Stimulated activated CD8-positive, alpha-beta memory T cell treated with anti-CD3 and anti-CD28 coated beads, Interleukin-4, amount 100 ng/mL, for 1 hour (primary cell): ENCODE measurements at regions not wholly inside any gene's neighbourhood (a gene's known extent, or its start where the extent isn't known, plus 50 kb on each side); places are given as distances from the start of the nearest gene placed in this dataset.

Experiments used
- DNase-seq, 2 donors: peaks; one replicate each; pipeline ENCODE4 v3.0.0-alpha.2; 2020; ENCODE audit warnings: low read depth in 2 of 2, low spot score in 1 of 2

DNA sequence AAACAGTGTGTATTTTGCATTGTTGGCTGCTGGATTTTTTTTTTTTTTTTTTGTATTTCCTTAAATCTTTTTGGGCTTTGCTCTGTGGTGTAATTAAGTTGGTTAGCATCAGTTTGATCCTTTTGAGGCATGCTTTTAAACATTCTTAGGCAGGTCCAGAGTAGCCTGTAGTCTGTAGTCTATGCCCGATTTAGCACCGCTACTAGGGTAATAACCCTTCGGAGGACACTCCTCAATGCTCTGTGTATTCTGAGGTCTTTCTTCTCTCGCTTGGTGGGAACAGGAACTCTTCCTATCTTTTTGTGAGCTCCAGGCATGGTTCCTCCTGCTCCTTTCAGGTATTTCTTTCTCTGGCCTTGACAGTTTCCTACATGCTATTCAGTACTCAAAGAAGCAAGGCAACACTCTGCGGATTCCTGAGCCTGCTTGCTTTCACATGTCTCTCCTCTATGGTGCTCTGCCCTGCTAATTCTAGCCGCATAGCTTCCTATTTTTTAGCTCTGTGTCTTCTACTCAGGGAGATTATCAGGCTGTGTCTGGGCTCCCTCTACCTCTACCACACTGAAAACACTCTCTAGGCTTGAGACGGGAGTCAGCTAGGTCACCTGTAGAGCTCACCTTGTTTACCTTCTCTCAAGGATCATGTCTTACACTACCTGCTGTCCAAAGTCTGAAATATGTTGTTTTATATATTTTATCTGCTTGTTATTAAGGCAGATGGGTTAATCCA, 195.1 kb downstream of the NDFIP2 start:
- DNase-seq, result no peak

DNA sequence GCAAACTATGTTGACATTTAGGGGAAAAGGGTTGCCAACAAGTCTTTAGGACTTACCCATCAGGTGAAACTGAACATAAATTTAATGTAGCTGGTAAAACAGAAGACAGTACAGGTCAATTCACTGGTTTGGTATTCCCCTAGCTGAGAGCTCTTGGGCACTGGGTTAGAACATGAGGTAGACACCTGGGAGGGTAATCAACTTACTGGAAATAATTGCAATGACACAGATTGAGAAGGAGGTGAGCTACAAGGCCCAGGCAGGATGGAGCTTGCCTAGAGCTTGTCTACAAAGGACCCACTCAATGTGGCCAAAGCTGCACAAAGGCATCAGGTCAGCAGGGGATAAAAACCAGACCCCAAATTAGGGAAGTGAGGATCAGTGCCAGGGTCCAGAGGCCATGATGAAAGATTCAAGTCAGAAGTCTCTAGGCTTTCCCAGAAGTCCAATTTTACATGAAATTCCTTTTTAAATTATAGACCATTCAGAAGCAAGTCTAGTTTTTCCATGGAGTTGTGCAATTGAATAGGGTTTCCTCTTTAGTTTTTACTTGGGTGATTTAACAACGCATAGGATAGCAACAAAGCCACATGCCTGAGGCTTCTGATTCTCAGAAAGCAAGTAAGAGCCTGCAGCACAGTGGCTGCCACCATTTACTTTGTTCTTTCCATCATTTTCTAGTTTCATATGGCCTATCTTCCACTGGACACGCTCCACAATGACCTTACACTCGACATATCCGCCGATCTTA, 194.0 kb downstream of the NDFIP2 start:
- DNase-seq, result no peak

DNA sequence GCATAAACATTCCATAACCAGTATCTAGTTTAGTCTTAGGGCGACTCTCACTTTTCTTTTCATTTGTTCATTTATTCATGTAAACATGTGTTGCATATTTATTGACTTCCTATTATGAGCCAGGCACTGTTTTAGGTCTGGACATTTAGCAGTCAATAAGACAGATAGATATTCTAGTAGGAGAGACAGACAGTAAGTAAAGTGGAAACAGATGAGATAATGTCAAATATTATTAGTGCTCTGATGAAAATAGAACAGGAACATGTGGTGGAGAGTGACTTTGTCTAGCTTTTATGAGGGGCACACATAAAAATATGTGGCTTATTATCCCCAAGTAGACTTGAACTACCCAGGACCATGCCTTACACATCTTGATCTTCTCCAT, 193.0 kb downstream of the NDFIP2 start:
- DNase-seq, result no peak

DNA sequence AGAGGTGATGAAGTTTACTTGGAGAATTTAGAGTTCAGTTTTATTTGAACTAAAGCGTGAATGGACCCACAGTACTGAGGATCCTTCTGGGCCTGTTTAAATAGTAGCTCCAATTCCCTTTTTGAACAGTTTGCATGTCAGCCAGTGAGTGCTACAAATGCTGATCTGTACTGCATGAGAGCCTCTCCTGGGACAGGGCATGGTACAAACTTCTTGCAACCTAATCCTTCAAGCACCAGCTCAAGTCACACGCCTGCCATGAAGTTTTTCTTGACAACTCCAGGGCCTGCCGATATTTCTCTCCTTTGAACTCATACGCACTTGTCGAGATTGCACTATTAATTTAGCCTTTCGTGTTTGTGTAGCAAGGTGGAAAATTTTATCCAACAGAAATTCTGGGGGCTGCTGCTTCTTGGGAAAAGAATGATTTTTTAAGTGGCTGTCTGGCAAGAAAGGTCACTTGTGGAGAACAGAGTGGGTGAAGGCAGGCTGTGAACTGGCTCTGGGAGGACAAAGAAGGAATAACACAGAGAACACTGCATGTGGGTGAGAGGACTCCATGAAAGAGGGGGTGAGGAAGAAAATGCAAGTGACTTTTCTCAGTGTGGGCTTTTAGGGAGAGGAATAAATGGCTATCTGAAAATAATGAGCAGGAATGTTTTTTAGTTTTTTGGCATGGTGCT, 192.5 kb downstream of the NDFIP2 start:
- no peak for DNase-seq

- no peak for DNase-seq
These were observed 190.5 kb downstream of the NDFIP2 start for GRCh38 chr13:79671420-79671819.

- no peak for DNase-seq
These were observed 187.3 kb downstream of the NDFIP2 start for GRCh38 chr13:79668201-79668752.

DNA sequence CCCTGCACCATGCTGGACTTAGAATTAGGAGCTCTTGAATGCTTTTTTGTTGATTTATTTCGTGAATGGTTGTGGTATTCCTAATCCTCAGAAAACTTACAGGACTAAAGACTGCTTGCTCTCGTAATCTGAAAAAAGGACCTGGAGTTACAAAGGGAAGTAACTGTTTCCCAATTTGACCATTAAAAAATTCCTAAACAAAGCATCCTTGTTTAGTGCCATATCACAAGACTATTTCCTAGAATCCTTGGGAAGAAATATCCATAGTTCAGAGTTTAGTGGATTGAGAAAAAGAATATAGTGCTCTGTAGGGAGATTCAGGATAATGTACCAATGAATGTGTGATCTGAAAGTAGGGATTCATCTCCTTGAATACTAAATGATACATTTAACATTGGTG, 186.8 kb downstream of the NDFIP2 start:
- DNase-seq, result no peak

DNA sequence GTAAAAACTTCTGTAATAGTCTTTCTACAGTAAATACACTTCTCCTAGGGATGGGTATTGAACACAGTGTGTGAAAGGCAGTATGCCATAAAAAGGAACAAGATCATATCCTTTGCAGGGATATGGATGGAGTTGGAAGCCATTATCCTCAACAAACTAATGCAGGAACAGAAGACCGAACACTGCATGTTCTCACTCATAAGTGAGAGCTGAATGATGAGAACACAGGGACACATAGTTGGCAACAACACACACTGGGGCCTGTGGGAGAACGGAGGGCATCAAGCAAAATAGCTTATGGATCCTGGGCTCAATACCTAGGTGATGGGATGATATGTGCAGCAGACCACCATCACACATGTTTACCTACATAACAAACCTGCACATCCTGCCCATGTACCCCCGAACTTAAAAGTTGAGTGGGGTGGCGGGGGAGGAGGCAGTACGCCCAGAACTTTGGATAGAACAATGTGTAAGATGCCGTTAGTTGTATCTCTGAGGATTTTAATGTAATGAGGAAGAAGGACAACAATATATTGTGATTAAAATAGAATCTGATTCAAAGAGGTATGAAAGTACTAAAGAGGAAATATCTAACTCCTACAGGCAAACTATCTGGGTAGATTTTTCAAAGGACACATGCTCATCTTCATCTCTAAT, 183.2 kb downstream of the NDFIP2 start:
- DNase-seq, result no peak

GRCh38 chr13:79663435-79663834, 182.5 kb downstream of the NDFIP2 start:
- no peak for DNase-seq

- no peak for DNase-seq
These were observed 181.9 kb downstream of the NDFIP2 start for GRCh38 chr13:79662882-79663281.

DNA sequence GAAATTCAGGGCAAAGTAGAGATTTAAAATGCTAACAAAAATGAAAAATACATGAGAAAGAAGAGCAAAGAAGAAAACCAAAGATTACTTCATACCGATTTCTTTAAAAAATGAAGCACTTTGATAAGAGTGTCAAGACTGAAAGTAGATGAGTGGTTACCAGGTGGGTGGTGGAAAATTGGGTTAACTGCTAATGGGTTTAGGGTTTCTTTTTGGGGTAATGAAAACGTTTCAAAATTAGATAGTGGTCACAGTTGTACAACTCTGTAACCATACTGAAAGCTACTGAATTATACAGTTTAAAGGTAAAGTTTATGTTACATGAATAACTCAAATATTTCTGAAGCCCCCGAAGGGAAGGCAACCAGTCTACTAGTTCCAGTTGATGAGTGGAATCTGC, 179.4 kb downstream of the NDFIP2 start:
- DNase-seq, result no peak

- no peak for DNase-seq
These were observed 178.2 kb downstream of the NDFIP2 start for GRCh38 chr13:79659121-79659521.

DNA sequence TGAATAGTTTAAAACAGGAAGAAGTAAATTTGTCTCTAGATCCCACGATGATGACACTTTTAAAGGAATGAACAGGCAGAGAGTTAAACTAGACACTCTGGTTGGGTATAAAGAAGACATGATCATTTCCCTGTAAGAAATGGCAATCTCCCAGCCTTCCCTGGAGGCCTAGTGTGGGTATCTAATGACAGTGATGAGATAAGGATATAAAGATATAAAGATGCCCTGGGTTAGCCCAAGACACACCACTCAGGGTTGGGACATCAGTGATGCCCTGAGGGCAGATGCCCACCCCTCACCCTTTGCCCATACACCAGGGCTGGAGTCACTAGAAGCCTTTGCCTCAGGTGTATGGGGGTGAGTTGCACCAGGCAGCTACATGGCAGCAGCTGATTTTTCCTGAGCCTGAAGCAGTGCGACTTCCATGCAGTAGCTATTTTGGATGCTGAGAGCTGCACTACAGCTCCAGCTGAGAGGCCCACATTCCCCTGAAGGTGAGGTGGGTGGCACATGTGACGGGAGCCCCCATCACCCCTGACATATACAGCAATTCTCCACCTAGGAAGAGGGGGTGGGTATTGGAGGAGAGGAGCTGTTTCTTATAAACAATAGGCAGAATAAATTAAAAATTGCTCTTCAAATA, 177.5 kb downstream of the NDFIP2 start:
- DNase-seq, result no peak

- DNase-seq, result no peak
These were observed 174.6 kb downstream of the NDFIP2 start for GRCh38 chr13:79655509-79655908.

DNA sequence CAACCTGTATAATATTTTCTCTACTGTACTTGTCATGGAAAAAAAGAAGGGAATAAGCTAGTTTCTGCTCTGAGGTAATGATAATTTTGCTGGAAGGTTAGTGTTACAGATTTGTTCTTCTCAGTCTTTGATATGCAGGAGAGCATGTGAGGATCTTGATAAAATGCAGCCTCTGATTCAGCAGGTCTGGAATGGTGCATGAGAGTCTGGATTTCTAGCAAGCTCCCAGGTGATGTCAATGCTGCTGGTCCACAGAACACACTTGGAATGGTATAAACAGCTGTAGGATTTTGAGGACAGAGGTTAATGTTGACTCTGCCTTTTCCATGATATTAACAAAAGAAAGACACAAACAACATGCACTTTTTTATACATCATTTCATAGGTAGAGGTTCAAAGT, 173.6 kb downstream of the NDFIP2 start:
- no peak for DNase-seq

DNA sequence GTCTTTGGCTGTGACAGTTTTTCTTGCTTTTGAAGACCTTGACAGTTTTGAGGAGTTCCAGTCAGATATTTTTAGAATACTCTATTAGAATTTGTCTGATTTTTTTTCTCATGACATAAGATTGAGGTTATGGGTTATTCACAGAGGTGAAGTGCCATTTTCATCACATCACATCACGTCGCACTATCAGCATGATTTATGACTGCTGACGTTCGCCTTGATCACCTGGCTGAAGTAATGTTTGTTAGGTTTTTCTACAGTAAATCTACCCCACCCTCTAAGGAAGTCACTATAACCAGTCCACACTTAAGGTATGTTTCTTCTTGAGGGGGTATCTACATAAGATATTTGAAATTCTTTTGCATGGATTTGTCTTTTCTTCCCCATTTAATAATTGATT, 169.7 kb downstream of the NDFIP2 start:
- no peak for DNase-seq

DNA sequence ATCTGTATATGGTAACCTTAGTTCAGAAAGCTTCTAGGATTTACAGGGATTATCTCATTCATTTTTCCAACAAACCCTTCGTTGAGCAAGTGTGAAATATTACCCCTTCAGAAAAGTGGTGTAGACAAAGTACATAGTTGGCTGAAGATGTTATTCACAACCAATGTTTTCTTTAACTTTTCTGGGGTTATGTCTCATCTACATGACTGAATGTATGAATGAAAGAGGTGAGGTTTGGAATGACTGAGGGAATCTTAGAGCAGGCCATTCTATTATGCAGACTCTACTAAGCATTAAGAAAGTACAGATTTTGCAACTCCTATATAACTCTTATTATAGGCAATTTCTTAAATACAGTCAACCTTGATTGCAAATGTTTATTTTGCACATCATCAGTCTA, 167.2 kb downstream of the NDFIP2 start:
- DNase-seq, result no peak

GRCh38 chr13:79647533-79647932, 166.6 kb downstream of the NDFIP2 start:
- no peak for DNase-seq

DNA sequence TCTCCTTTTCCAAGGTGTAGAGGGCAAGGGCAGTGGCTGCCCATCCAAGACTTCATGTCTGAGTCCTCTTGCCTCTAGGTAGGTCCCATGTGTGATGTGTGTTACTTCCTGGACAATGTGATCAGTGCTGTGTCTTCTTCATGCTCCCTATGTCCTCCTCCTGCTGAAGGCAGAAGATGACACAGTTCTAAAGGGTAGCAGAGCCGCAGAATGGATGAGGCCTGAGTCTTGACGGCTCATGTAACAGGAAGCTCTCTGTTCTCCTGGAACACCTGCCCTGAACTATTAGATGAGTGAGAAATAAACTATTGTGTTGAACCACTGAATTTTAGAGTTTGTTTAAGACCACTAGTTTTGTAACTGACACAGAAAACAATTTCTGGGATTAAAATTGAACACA, 165.9 kb downstream of the NDFIP2 start:
- no peak for DNase-seq

GRCh38 chr13:79645569-79645968, 164.6 kb downstream of the NDFIP2 start:
- no peak for DNase-seq

DNA sequence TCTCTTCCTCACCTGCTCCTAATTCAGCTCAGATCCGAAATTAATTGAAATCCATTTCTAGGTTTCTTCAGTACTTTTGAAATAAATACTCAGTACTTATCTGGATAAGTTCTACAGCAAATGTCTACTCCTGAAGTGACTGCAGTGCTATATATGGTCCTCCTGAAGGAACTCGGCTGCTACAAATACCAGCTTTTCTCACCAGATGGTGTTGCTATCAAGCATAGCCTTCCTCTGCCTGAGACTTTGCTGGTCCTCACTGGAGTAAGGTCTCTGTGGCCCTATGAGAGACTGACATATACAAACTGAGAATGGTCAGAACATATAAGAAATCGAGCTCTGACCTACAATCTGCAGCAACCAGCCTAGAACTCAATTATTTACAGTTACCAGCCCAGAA, 161.6 kb downstream of the NDFIP2 start:
- no peak for DNase-seq
